ENCODE measurements at regions not wholly inside any gene's neighbourhood (a gene's known extent, or its start where the extent isn't known, plus 50 kb on each side); places are given as distances from the start of the nearest gene placed in this dataset.

DNA sequence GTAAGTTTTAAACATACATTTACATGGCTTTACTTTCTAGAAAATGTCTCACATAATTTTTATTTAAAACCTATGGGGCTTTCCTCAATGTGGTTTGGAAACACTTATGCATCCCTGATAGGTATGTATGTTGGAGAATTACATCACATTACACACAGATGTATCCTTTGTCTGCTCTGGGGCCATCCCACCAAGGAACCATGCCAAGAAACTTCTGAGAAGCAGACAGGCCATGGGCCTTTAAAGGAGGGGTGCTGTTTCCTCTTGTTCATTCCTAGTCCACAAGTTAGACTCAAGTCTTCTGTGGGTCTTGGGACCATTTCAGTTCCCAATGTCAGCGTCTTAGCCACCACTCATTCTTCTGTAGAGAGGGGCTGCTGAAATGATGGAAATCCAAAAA lies 162.0 kb upstream of the SETBP1 start:
- DNase-seq, result no peak

DNA sequence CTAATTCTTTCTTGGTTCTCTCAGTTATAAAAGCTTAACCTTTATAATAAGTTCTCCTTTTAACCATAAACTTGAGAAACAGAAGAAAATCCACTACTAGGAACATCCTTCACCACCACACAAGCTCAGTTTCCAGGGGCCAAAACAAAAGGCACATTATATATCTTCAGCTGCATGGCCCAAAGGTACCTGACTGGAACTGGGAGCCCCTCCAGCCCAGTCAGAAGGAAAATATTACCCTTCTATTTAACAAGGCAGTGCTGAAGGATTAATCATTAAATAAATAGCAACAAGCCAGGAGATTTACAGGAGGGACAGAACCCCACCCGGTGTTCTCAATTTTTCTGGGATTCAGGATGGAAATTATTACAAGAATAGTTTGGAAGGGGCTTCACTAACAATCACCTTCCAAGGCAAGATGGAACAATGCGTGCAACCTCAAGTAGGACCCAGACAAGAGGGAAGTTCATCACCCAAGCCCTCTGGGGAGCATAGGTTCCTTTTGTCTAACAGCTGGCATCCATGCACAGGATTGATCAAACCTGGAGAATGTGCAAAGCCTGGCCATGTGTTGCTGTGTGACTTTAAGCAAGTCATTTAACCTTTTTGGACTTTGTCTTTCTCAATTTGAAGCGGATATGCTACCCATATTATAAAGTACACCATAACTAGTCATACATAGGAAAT lies 159.6 kb upstream of the SETBP1 start:
- DNase-seq, result no peak

DNA sequence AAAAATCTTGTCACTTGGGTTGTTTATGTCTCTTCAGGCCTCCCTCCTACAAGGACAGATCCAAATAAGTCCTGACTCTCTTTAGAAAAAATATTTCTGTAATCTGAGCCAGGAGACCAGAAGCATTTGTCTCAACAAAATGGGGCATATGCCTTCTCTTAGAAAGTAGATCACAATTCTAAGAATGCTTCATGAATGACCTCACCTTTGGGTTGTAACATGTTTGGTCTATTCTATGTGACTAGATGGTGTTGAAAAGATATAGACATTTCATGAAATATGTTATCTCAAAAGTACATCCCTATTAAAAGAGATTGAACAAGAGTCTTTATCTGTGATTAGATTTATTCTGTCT lies 159.0 kb upstream of the SETBP1 start:
- DNase-seq, result no peak

DNA sequence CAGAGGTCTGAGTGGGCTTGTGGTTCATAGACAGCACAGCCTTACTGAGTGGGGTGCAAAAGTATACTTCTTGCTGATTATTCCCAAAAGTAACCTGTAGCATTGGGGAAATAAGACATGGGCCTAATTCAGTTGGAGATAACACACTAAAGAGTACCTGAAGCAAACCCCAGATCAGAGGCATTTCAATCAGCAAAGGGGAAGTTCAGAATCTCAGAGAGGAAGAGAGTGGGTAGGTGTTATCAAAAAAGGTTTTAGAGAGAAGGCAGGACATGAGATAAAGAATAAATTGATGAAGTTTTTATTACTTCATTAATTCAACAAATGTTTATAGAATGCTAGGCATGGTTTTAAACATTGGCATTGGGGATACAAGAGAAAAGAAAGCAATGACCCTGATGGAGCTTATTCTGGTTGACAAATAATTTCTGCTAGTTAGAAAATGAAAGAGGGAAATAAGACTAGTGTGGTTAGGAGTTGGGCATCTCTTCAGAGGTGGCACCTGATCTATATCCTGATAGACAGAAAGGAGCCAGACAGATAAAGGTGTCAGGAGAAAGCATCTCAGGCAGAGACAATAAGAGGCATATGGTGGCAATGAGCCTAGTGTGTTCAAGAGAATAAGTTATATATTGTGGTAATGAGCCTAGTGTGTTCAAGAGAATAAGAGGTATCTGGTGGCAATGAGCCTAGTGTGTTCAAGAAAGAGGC lies 153.8 kb upstream of the SETBP1 start:
- no peak for DNase-seq

DNA sequence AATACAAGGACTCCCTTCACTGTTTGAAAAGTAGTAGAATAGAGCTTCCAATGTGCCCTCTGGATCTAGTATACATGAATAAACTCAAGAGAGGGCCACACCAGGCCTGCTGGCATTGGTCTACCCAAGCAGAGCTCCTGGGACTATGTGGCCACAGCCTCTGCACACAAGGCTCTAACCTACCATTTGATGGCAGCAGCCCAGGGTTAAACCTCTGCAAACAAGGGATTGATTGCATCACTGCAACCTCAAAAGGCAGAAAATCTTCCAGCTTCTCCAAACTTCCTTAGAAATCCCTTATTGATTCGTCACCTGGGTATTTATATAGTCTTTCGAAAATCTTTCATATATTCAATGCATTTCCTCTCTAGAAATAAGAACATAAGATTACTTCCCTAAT lies 147.6 kb upstream of the SETBP1 start:
- no peak for DNase-seq

DNA sequence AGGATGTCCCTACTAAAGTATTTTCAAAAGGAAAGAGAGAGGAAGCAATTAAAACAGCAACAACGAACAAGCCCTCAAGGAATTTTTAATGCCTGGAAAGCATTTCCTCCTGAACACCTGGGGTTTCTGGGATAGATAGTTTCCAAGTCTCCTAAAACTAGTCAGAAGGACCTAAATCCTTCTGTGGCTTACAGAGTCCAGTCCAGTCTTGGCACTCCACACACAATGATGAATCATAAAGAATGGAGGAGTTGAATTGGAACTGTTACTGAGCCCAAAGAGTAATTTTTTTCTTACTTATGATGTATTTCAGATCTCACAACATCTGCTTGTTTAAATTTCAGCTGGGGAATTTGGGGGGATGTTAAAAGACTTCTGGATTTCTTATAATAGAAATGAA lies 144.6 kb upstream of the SETBP1 start:
- no peak for DNase-seq

DNA sequence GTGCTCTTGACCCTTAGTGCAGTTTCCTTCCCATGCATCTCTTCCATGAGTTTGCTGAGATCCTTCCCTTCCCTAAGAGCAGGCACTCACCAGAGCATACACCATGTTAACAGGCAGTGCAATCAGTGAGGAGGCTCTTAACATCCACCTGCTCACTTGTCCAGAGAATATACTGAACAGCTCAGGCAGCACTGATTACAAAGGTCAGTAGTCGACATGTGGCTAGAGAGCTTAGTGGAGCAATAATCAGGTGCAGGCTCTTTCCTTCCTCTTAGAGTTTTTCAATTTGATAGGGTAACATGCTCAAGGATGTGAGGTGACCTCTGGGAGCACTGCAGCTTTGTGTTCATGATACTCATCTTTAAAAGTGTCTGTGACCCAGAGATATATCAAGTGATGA lies 144.1 kb upstream of the SETBP1 start:
- DNase-seq, result no peak

DNA sequence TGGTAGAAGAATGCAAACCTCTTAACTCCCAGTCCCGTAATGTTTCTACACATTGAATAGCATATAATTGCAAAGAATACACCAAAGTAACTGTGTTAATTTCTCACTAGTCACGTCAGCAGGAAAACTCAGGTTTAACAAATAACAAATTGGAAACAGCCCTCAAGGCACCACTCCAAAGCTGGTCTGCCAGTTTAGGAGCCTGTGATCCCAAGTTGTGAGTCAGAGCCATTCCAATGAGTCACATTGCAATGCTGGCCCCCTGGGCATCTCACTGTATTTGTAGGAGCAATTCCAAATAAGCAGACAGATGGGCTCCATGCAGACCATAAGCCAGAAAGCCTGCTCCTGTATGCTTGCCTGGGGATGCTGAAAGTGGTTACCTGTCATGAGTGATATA lies 143.2 kb upstream of the SETBP1 start:
- no peak for DNase-seq

DNA sequence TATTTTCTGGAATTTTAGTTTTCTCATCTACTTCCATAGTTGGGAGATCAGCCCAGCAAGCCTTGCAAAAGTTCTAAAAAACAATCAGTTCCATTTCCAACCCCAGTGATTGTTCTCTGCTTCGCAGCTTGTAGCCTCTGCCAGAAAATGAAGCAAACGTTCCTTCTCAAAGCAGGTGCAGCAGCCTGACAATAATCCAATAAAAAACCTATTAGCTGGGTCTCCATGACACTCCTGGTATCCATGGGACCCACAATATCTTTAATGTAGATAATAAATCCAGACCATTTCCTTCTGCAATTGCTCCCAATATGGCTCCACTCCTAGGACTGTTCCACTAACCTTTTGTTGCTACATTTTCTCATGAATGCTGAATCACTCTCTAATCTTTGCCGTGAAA lies 140.8 kb upstream of the SETBP1 start:
- DNase-seq, result no peak

DNA sequence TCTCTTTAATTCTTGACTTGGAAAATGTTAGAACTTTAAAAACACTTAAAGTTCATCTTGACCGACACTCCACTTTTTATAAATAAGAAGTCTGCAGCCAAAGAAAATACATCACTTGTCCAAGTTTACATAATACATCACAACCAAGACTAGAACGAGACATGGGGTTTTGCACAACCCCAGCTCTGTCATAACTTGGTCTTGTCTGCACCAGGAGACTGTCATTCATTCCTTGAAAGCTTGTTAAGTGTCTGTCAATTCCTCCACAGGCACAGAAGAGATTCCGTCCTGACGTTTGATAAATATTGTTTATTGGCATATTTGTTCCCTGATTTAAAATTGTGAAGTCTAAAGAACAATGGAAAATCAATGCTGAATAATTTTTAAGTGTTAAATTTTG lies 139.5 kb upstream of the SETBP1 start:
- DNase-seq, result no peak

DNA sequence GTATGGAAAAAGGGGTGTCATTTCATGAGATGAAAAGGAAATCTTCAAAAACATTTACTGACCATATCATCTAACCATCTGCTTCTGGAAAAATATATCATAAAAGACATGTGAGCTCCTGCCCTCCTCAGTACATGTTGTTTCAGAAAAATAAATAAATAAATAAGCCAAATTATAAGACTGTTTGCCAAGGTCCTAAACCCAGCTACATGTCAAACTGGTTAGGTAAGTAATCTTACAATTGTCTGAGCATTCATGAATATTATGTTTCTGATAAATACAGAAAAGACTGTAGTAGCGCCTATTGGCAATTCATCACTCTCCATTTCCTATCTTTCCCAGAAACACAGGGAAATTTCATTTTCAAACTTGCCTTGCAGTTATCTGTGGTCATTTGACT lies 138.9 kb upstream of the SETBP1 start:
- DNase-seq, result no peak

DNA sequence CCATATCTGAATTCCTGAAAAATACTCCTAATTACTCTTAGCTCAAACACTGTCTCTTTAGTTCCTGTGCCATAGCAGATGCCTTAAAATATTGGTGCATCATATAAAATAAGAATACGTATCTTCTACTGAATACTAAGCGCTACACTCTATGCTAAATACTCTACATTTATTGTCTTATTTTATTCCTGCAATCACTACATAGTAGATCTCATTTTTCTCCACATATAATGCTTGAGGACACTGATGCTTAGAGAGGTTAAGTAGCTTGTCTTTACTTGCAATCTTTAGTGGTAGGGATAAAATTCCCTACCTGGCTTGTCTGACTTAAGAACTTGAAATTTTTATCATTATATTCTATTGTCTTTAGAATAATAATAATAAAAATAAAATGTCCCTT lies 137.3 kb upstream of the SETBP1 start:
- DNase-seq, result no peak

DNA sequence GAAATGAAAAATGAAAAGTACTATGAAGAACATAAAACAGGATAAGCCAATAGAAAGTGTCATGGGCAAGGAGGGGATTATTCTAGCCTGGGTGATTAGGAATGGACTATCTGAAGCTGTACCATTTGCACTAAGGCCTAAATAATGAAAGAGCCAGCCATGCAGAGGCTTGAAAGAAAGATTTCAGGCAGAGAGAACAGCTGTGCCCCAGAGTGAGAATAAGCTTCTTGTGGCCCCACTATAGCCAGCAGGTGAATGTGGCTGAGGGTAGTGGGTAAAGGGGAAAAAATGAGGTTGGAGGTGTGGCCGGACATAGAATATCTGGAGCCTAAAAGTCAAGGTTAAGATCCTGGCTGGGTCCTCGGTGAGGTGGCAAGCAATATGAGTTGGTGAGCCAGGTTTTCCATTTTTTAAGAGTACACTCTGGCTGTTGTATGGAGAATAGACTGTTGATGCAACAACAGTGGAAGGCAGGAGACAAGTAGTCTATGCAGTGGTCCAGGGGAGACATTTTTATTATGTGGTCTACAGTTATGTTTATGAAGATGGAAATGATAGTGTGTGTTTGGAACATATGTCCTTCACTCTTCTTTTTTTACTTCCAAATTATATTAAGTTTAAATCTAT lies 135.2 kb upstream of the SETBP1 start:
- no peak for DNase-seq

DNA sequence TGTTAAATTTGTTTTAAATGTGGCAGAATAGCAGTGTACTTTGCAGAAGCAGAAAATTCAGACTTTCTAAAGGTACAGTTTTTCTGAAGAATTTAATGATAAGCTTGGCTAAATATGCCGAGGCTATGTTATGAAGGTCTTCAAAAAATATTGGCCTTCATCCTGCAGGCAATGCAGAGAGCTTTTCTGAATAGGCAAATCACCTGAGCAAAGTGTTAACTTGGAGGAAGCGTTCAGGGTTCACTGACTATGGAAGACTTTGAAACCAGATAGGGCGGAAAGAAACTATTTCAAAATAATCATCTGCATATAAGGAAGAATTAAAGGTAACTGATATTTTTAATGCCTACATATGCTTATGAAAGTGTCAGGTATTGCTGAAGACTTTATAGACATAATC lies 133.7 kb upstream of the SETBP1 start:
- DNase-seq, result no peak

DNA sequence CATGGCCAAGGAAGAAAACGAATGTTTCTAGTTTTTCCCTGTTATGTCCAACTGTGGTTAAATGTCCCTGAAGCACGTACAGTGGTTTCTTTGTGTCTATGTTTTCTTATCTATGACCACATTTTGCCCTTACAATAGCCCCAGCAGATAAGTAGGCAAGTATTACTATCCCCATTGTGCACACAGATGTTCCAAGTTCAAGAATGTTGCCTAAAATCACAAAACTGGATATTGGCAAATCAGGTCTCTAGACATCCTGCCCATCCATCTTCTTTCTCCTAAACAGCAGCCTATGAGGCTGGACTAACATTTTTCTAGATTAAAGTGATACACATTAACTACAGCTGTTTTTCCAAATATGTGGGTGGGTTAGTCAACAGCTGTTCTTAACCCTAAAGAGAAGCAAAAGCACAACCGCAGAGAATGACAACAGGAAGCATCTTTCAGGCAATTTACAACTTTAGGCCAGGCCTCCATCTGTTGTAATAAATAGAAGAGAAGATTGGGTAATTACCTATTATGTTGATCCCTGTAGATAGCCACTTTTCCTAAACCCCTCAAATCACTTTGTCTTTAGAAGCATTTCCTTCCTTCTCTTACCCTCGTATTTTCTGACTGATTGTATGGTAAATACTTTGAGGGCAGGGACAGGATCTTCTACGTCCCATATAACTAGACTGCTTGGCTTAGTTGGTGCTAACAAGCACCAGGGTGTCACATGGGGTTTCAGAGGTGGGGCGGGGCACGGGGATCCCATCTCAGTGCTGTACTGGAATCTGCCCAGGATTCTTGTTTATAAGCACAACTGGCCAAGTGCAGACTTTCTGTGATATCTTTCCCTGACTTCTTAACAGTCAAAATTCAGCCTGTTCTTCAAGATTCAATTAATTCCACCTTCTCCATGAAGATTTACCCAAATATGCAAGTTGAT lies 132.1 kb upstream of the SETBP1 start:
- no peak for DNase-seq

DNA sequence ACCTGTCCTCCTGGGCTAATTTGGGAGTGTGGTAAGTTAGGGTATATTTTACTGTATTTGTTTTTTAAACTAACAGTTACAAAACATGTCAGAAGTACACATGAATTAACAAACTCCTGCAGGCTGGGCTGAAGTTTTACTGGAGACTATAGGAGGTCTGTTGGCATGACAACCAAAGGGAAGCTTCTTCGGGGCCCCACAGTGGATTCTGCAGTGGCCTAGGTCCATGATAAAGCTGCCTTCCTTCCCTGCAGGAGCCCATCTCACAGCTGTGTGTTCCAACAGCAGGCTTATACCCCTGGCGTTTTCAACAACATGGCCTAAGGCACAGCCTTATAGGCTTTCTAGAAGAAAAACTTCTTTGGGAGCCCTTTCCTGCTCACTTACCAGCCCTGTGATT lies 128.0 kb upstream of the SETBP1 start:
- no peak for DNase-seq

DNA sequence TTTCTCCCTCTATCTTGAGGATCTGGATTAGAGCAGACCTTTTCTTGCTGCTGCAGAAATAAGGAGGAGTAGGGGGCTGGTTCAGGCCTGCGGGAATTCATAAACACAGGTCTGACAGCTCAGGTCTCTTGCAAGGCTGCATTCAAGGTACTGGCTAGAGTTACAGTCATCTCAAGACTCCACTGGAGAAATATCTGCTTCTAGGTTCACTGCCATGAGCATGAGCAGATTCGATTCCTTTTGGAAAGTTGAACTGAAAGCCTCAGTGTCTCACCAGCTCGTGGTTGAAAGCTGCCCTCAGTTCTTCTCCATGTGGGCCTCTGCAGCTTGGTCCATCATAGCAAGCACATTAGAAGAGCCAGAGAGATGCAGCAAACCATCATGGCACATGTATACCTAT lies 124.4 kb upstream of the SETBP1 start:
- DNase-seq, result no peak

DNA sequence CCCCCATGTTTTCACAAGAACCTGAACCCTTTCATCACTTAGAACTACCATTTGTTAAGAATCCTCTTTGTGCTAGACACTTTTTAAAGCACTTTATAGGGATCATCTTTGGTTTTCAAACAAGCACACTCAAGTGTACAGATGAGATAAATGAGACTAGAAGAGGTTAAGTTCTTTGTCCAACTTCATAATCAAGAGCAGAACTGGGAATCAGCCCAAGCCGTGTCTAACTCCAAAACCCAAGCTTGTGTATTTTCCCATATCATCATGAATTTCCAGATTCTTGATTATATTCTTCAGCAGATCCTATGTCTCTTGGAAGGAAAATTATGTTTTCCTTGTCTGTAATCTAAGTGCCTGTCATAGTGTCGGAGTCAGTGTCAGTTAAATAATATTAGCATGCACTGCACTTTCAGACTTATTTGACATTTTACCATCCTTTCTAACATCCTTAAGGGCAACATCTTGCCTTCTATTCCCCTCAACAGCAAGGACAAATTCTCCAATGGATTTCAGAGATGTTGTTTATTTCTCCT lies 123.0 kb upstream of the SETBP1 start:
- DNase-seq, result no peak

DNA sequence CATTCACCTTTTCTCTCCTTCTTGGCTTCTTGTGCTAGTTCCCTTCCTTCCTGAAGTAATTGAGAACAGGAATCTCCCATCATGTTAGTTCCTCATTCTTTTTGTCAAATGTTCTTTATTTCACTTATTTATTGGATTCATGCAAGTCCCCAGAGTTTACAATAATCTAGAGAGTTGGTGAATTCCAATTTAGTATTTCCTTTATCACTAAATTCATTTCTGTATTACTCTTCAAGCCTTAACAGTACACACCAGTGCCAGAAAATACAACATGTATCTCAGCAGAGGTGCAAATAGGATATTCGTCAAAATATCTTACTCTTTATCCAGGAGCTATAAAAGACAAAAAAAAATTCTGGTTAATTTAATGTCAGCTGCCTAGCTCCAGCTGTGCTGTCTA lies 121.9 kb upstream of the SETBP1 start:
- no peak for DNase-seq

DNA sequence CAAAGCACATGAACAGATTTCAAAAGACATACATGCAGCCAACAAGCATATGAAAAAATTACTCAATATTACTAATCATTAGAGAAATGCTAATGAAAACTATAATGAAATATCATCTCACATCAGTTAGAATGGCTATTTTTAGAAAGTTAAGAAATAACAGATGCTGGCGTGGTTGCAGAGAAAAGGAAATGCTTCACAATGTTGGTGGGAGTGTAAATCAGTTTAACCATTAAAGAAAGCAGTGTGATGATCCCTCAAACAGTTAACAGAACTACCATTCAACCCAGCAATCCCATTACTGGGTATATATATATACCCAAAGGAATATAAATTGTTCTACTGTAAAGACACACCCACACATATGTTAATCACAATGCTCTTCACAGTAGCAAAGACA lies 117.7 kb upstream of the SETBP1 start:
- DNase-seq, result no peak

DNA sequence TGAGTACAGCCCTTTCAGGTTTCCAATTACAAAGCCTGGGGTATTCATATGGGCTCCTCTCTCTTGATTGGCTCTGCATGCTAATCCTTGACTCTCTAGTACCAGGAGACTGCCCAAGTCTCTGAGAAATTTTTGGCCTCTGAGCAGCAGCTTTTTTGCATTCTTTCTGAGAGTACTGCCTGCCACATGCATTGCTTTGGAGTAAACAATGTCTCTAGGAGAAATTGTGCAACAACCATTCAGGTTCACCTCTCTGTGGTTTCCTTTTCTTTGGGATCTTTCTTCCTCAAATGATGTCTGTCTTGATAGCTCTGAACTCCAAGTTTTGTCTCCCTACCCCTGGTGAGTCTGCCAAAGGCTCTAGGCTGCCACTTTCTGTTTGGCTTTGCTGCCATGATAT lies 115.8 kb upstream of the SETBP1 start:
- DNase-seq, result no peak

DNA sequence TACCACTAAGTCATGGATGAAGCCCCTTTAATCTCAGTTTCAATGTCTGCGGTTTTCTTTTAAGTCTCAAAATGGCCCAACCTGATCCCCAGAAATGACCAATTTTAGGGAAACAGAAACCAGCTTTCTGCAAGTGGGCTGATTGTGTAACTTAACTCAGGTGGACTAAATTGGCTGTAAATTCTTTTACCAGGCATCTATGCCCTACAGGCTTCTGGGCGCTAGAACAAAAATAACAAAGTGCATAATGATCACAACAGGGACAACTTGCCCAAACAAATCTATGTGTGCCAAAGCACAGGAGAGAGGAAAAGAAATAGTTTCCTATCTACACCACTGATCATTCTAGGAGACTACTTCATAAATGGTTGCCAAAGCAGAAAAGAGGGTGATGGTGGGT lies 112.3 kb upstream of the SETBP1 start:
- no peak for DNase-seq

DNA sequence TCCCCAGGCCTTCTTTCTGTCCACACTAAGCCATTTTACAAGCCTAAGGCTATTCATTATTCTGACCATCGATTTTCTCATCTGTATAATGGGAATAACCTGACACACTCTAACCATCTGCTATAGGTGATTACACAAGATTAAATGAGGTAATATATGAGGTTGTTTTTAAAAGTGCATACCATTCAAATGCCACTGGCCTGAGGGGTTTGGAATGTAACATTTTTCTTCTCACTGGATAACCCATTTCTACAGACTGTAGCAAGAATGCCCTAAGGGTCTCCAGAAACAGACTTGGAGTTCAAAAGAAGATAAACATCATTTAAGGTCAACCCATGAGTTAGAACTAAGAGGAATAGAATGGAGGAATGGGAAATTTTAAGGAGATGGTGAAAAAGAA lies 111.7 kb upstream of the SETBP1 start:
- DNase-seq, result no peak

Data from NCI-H1694 (cell line).